ENCODE measurements at regions not wholly inside any gene's neighbourhood (a gene's known extent, or its start where the extent isn't known, plus 50 kb on each side); places are given as distances from the start of the nearest gene placed in this dataset.

DNA sequence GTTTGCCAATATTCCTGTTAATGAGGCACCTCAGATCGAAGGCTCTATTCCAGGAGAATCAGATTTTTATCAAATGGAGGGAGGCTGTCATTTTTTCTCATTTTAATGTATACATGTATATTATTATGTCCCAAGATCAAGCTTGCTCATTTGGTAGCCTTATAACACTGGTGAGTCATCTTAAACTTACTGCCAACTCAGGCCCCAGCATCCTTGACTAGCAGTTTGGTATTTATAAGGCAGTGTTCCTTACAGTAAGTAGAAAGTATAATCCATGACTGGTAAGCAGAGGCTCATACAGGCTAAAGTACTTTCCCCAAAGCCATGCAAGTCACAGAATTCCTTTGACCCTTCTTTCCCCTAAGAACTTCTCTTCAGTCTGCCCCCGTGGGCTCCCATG is 90.7 kb upstream of the NR3C1 start:
- DNase-seq (ENCODE audit: low read depth in 2 of 2) = peak; percentile 82 to 86
- TF ChIP-seq CTCF (IDR thresholded peaks at IDR 0.05; ENCODE audit: low read depth, low read length) = no peak

GRCh38 chr5:143492783-143493182 is 89.3 kb upstream of the NR3C1 start:
- no peak overlapping the region for H3K4me3 ChIP-seq (replicated peaks in 1 of 2; ENCODE audit: low read depth in 2 of 2, low read length in 2 of 2)
- no peak for TF ChIP-seq CTCF (IDR thresholded peaks at IDR 0.05; ENCODE audit: low read depth, low read length)
- no peak for DNase-seq (ENCODE audit: low read depth in 2 of 2)

More for the DNA sequence above, 90.7 kb upstream of the NR3C1 start:
- no peak overlapping the region for H3K4me3 ChIP-seq (replicated peaks in 1 of 2; ENCODE audit: low read depth in 2 of 2, low read length in 2 of 2)

GRCh38 chr5:143491646-143492045 is 88.2 kb upstream of the NR3C1 start:
- peak in 1 of 2 donors; percentile 46 for DNase-seq (ENCODE audit: low read depth in 2 of 2)
- no peak for TF ChIP-seq CTCF (IDR thresholded peaks at IDR 0.05; ENCODE audit: low read depth, low read length)
- H3K4me3 ChIP-seq (replicated peaks in 1 of 2; ENCODE audit: low read depth in 2 of 2, low read length in 2 of 2) = no peak overlapping the region

- no peak for TF ChIP-seq CTCF (IDR thresholded peaks at IDR 0.05; ENCODE audit: low read depth, low read length)
- H3K4me3 ChIP-seq (replicated peaks in 1 of 2; ENCODE audit: low read depth in 2 of 2, low read length in 2 of 2) = no peak overlapping the region
- no peak for DNase-seq (ENCODE audit: low read depth in 2 of 2)
Observed at GRCh38 chr5:143488381-143488780, 84.9 kb upstream of the NR3C1 start.

DNA sequence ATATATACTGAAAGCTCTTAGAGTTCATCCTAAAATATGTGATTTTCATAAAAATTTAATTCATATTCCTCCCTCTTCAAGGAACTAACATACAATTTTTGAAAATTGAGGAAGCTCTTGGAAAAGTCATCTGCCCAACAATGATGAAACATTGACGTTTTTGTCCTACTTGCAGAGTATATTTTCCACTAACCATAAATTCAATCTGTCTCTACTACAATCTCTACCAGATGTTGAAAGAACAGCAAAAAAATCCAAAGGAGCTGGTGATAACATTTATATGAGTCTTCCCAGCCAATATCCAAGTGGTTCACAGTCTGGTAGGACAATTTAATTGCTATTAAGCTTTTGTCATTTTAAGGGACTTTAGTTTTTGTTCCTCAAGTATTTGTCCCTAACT is 81.1 kb upstream of the NR3C1 start:
- TF ChIP-seq CTCF (IDR thresholded peaks at IDR 0.05; ENCODE audit: low read depth, low read length) = no peak
- no peak for DNase-seq (ENCODE audit: low read depth in 2 of 2)
- H3K4me3 ChIP-seq (replicated peaks in 1 of 2; ENCODE audit: low read depth in 2 of 2, low read length in 2 of 2) = no peak overlapping the region

- TF ChIP-seq CTCF (IDR thresholded peaks at IDR 0.05; ENCODE audit: low read depth, low read length) = no peak
- DNase-seq (ENCODE audit: low read depth in 2 of 2) = peak in 1 of 2 donors; percentile 79
- no peak overlapping the region for H3K4me3 ChIP-seq (replicated peaks in 1 of 2; ENCODE audit: low read depth in 2 of 2, low read length in 2 of 2)
Observed at GRCh38 chr5:143481697-143482531, 78.4 kb upstream of the NR3C1 start.

Data from cardiac fibroblast (primary cell).